CD4-positive, alpha-beta T cell (primary cell): ENCODE measurements at regions not wholly inside any gene's neighbourhood (a gene's known extent, or its start where the extent isn't known, plus 50 kb on each side); places are given as distances from the start of the nearest gene placed in this dataset.

ENCODE experiments used
- ATAC-seq: fragments of 200-7000 bp; cut with Tn5 transposase; one replicate; pipeline ENCODE4 v1.10.0; 2022; ENCODE audit warnings: mild to moderate bottlenecking; ENCODE audit not compliant: poor library complexity
- CTCF ChIA-PET: fragments of 350-600 bp; sonication (Branson Sonifier 250); formaldehyde crosslinking; loops from one replicate; lab custom pipeline; 2021; ENCODE audit warnings: antibody characterized with exemption, inconsistent platforms; lab: Charles Lee
- POLR2A ChIA-PET: fragments of 350-600 bp; sonication (Branson Sonifier 250); formaldehyde crosslinking; loops from one replicate; lab custom pipeline; 2021; ENCODE audit warnings: antibody characterized with exemption, inconsistent platforms; lab: Charles Lee
- DNase-seq, 14 experiments: peaks; one replicate each; pipeline ENCODE4 v3.0.0-alpha.2; 2013 to 2020; ENCODE audit warnings: mixed read lengths in 2 of 14
- H3K27ac ChIP-seq, 2 donors: one replicate each; pipeline versions ENCODE4 v1.5.1 to v1.7.0; 2013; ENCODE audit warnings: low read length in 2 of 2, low read depth in 1 of 2, mild to moderate bottlenecking in 1 of 2
- H3K27me3 ChIP-seq, 2 experiments: 1 replicate in 1 of 2; 2 replicates in 1 of 2; pipeline versions ENCODE4 v1.6.1 to v1.7.0; 2013; ENCODE audit warnings: low read length in 2 of 2, control low read depth in 1 of 2, mild to moderate bottlenecking in 1 of 2, moderate library complexity in 1 of 2; ENCODE audit not compliant: insufficient read depth in 2 of 2, control insufficient read depth in 1 of 2
- H3K36me3 ChIP-seq: one replicate; pipeline ENCODE4 v1.6.1; 2013; ENCODE audit warnings: low read length, control low read depth; ENCODE audit not compliant: insufficient read depth
- H3K4me1 ChIP-seq: one replicate; pipeline ENCODE4 v1.6.1; 2013; ENCODE audit warnings: low read length, control low read depth; ENCODE audit not compliant: insufficient read depth
- H3K4me3 ChIP-seq: one replicate; pipeline ENCODE4 v1.5.1; 2013; ENCODE audit warnings: mild to moderate bottlenecking, low read length, moderate library complexity
- H3K9me3 ChIP-seq, 2 experiments: 1 replicate in 1 of 2; 2 replicates in 1 of 2; pipeline versions ENCODE4 v1.6.1 to v1.7.0; 2013; ENCODE audit warnings: low read length in 2 of 2, mild to moderate bottlenecking in 2 of 2, control low read depth in 1 of 2, moderate library complexity in 1 of 2; ENCODE audit not compliant: control insufficient read depth in 1 of 2, insufficient read depth in 1 of 2
- H3K27ac Mint-ChIP-seq: one replicate; pipeline ENCODE4 v1.8.0; 2020; ENCODE audit warnings: mixed read lengths
- H3K27me3 Mint-ChIP-seq: one replicate; pipeline ENCODE4 v1.8.0; 2021; ENCODE audit warnings: mixed read lengths
- H3K36me3 Mint-ChIP-seq: one replicate; pipeline ENCODE4 v1.8.0; 2021; ENCODE audit warnings: low read depth, mixed read lengths
- H3K4me1 Mint-ChIP-seq: one replicate; pipeline ENCODE4 v1.8.0; 2021; ENCODE audit warnings: low read depth, mixed read lengths
- H3K4me3 Mint-ChIP-seq: one replicate; pipeline ENCODE4 v1.8.0; 2020; ENCODE audit warnings: mild to moderate bottlenecking, mixed read lengths
- H3K9me3 Mint-ChIP-seq: one replicate; pipeline ENCODE4 v1.8.0; 2020; ENCODE audit warnings: mixed read lengths
- CTCF ChIP-seq: fragments of 200-600 bp; IDR thresholded peaks from one replicate; pipeline ENCODE4 v1.8.0; 2022; ENCODE audit warnings: antibody characterized with exemption, mild to moderate bottlenecking
- intact Hi-C, 2 experiments: fragments of 100-400 bp; cut with DNase I in 1 of 2; cut with micrococcal nuclease in 1 of 2; formaldehyde crosslinking; loops; one replicate each; pipeline versions ENCODE4 v1.15.1 to v1.9.0; 2023 to 2025; cut with DNase I, micrococcal nuclease

- H3K27ac Mint-ChIP-seq = no peak overlapping the region
- no peaks in the 10 kb centered on the region for H3K36me3 Mint-ChIP-seq
- DNase-seq (no peak), ATAC-seq (no peak)
- no peak overlapping the region for H3K4me3 Mint-ChIP-seq
- POLR2A ChIA-PET = no interaction called here
- H3K27me3 ChIP-seq = no peaks in the 10 kb centered on the region
- no peaks in the 10 kb centered on the region for H3K4me1 Mint-ChIP-seq
- no peaks in the 10 kb centered on the region for H3K4me1 ChIP-seq
- TF ChIP-seq CTCF = no peak
- CTCF ChIA-PET = no interaction called here
- H3K9me3 Mint-ChIP-seq = peaks cover 13% of the 10 kb centered on the region
- H3K9me3 ChIP-seq = no peaks in the 10 kb centered on the region
- no peaks in the 10 kb centered on the region for H3K36me3 ChIP-seq
- intact Hi-C loops = no loop called here
- H3K4me3 ChIP-seq = no peak overlapping the region
- no peaks in the 10 kb centered on the region for H3K27me3 Mint-ChIP-seq
- H3K27ac ChIP-seq = no peak overlapping the region
Observed at GRCh38 chr5:19297934-19298333, 690.1 kb downstream of the CDH18 start.

- DNase-seq = no peak
- POLR2A ChIA-PET = no interaction called here
- no peaks in the 10 kb centered on the region for H3K27me3 ChIP-seq
- Mint-ChIP-seq H3K27me3 (no peaks in the 10 kb centered on the region), H3K9me3 (peaks cover 5% of the 10 kb centered on the region), H3K4me3 (no peak overlapping the region), H3K36me3 (no peaks in the 10 kb centered on the region), H3K4me1 (no peaks in the 10 kb centered on the region), H3K27ac (no peak overlapping the region)
- no peaks in the 10 kb centered on the region for H3K4me1 ChIP-seq
- no peaks in the 10 kb centered on the region for H3K9me3 ChIP-seq
- no peak for ATAC-seq
- H3K4me3 ChIP-seq = no peak overlapping the region
- no peak overlapping the region for H3K27ac ChIP-seq
- no peaks in the 10 kb centered on the region for H3K36me3 ChIP-seq
- CTCF ChIA-PET = no interaction called here
- intact Hi-C loops = no loop called here
- no peak for TF ChIP-seq CTCF
Observed at GRCh38 chr5:19301271-19301670, 686.7 kb downstream of the CDH18 start.

GRCh38 chr5:19314840-19315239 lies 673.2 kb downstream of the CDH18 start:
- POLR2A ChIA-PET = no interaction called here
- Mint-ChIP-seq H3K4me3 (no peak overlapping the region), H3K9me3 (peaks cover 22% of the 10 kb centered on the region), H3K4me1 (no peaks in the 10 kb centered on the region), H3K27me3 (no peaks in the 10 kb centered on the region), H3K36me3 (no peaks in the 10 kb centered on the region), H3K27ac (no peak overlapping the region)
- Histone ChIP-seq H3K36me3 (no peaks in the 10 kb centered on the region), H3K9me3 (peaks cover 0 to 2% of the 10 kb centered on the region in 2 experiments), H3K27me3 (no peaks in the 10 kb centered on the region), H3K27ac (no peak overlapping the region), H3K4me3 (no peak overlapping the region), H3K4me1 (no peaks in the 10 kb centered on the region)
- intact Hi-C loops = no loop called here
- ATAC-seq (no peak), DNase-seq (no peak)
- TF ChIP-seq CTCF = no peak
- CTCF ChIA-PET = no interaction called here
